Activated CD8-positive, alpha-beta memory T cell treated with anti-CD3 and anti-CD28 coated beads, Interleukin-2, amount 10 ng/mL, durations not matched to agents 7 days and 5 days (primary cell): ENCODE measurements at regions not wholly inside any gene's neighbourhood (a gene's known extent, or its start where the extent isn't known, plus 50 kb on each side); places are given as distances from the start of the nearest gene placed in this dataset.
A peak's percentile ranks its signal among the peaks of the same experiment; 100 is the strongest.

Source experiments
- ATAC-seq: fragments of 150-1000 bp; cut with Tn5 transposase; one replicate; pipeline ENCODE4 v1.10.0; 2021; ENCODE audit warnings: moderate library complexity
- CTCF ChIA-PET: fragments of 350-600 bp; sonication (Branson Sonifier 250); formaldehyde crosslinking; loops from one replicate; lab custom pipeline; 2021; ENCODE audit warnings: antibody characterized with exemption; lab: Charles Lee
- DNase-seq: peaks from one replicate; pipeline ENCODE4 v3.0.0-alpha.2; 2020
- H3K27ac Mint-ChIP-seq: one replicate; pipeline ENCODE4 v1.8.0; 2021; ENCODE audit warnings: mild to moderate bottlenecking, mixed read lengths
- H3K27me3 Mint-ChIP-seq: one replicate; pipeline ENCODE4 v1.8.0; 2021; ENCODE audit warnings: mixed read lengths
- H3K36me3 Mint-ChIP-seq: one replicate; pipeline ENCODE4 v1.8.0; 2021; ENCODE audit warnings: mild to moderate bottlenecking, mixed read lengths
- H3K4me1 Mint-ChIP-seq: one replicate; pipeline ENCODE4 v1.8.0; 2021; ENCODE audit warnings: mixed read lengths
- H3K4me3 Mint-ChIP-seq: one replicate; pipeline ENCODE4 v1.8.0; 2021; ENCODE audit warnings: mild to moderate bottlenecking, moderate library complexity, mixed read lengths
- H3K9me3 Mint-ChIP-seq: one replicate; pipeline ENCODE4 v1.8.0; 2022; ENCODE audit warnings: low read depth, mixed read lengths

GRCh38 chr2:195326537-195326936 lies 330.5 kb upstream of the SLC39A10 start:
- ATAC-seq (no peak), DNase-seq (no peak)
- no peak overlapping the region for H3K27ac Mint-ChIP-seq
- H3K36me3 Mint-ChIP-seq, result no peaks in the 10 kb centered on the region
- peaks cover 4% of the 10 kb centered on the region for H3K9me3 Mint-ChIP-seq
- peaks cover 2% of the 10 kb centered on the region for H3K27me3 Mint-ChIP-seq
- CTCF ChIA-PET, result no interaction called here
- H3K4me1 Mint-ChIP-seq, result no peaks in the 10 kb centered on the region
- H3K4me3 Mint-ChIP-seq, result no peak overlapping the region

DNA sequence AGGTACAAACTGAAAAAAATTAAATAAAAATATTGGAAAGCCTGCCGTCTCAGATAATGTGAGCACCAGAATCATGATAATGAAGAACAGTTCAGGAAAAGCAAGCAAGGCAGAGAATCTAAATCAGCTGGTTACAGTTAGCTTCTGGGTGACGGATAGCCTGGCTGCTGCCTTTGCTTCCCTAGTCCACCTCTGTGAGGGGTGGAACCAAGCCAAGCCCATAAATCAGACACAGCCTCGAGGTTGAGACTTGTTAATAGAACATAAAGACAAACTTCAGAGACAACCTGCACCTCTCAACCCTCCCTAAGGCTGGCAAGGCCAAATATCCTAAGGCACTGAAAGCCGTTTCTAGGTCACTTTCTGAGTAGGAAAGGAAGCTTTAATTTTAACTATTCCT lies 334.7 kb upstream of the SLC39A10 start:
- H3K4me3 Mint-ChIP-seq, result no peak overlapping the region

GRCh38 chr2:195320413-195320973 lies 336.5 kb upstream of the SLC39A10 start:
- Mint-ChIP-seq H3K4me1 (peaks cover 1% of the 10 kb centered on the region), H3K27me3 (no peaks in the 10 kb centered on the region)

More for the DNA sequence above, 334.7 kb upstream of the SLC39A10 start:
- Mint-ChIP-seq H3K4me1 (peaks cover 1% of the 10 kb centered on the region), H3K36me3 (no peaks in the 10 kb centered on the region), H3K27me3 (peaks cover 2% of the 10 kb centered on the region), H3K27ac (no peak overlapping the region), H3K9me3 (peaks cover 2% of the 10 kb centered on the region)
- ATAC-seq (no peak), DNase-seq (no peak)
- CTCF ChIA-PET, result no interaction called here

DNA sequence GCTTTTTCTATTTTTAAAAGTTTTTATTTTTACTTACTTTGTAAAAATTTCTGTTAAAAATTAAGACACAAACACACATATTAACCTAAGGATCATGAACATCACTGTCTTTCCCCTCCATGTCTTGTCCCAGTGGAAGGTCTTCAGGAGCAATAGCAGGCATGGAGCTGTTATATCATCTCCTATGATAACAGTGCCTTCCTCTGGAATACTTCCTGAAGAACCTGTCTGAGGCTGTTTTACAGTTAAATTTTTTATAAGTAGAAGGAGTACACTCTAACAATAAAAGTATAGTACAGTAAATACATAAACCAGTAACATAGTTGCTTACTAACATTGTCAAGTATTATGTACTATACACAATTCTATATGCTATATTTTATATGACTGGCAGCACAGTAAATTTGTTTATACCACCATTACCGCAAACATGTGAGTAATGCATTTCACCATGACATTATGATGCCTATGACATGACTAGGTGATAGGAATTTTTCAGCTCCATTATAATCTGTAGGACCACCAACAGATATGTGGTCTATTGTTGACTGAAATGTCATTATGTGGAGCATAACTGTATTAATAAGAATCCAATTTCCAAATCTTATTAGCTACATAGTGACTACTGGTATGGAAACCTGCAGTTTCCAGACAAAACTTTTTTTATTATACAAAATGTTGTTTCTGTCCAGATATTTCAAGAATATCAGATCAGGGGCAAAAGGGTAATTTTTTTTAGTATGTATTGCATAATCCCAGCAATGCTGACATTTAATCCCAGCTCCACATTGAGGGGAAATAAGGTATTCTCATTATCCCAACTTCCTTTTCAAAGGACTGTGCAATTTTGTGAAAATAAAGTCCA lies 337.2 kb upstream of the SLC39A10 start:
- Mint-ChIP-seq H3K27me3 (no peaks in the 10 kb centered on the region), H3K4me3 (no peak overlapping the region), H3K27ac (no peak overlapping the region), H3K4me1 (peaks cover 1% of the 10 kb centered on the region), H3K9me3 (no peaks in the 10 kb centered on the region), H3K36me3 (no peaks in the 10 kb centered on the region)
- no peak for ATAC-seq
- DNase-seq, result no peak
- CTCF ChIA-PET, result interaction anchor here (0.6 to 2.5 kb wide), 5 partner anchors 13 to 273 kb away, joined by 3 to 7 read pairs (median 3); no protein-coding TSS in a partner anchor

More at GRCh38 chr2:195320413-195320973, 336.5 kb upstream of the SLC39A10 start:
- no peaks in the 10 kb centered on the region for H3K36me3 Mint-ChIP-seq
- CTCF ChIA-PET, result interaction anchor here (1.5 to 2.5 kb wide), 3 partner anchors 14 to 213 kb away, joined by 3 to 7 read pairs (median 4); no protein-coding TSS in a partner anchor
- no peak overlapping the region for H3K27ac Mint-ChIP-seq
- no peak overlapping the region for H3K4me3 Mint-ChIP-seq
- DNase-seq, result no peak
- no peaks in the 10 kb centered on the region for H3K9me3 Mint-ChIP-seq
- ATAC-seq, result no peak

DNA sequence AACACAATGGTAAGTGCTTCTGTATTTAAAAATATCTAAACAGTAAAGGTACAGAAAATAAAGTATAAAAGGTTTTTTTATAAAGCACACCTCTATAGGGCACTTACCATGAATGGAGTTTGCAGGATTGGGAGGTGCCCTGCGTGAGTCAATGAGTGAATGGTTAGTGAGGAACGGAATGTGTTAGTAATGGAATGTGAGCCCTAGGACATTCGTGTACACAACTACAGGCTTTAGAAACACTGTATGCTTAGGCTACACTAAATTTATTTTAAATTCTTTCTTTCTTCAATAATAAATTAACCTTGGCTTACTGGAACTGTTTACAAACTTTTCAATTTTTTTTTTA lies 337.9 kb upstream of the SLC39A10 start:
- Mint-ChIP-seq H3K36me3 (no peaks in the 10 kb centered on the region), H3K4me3 (no peak overlapping the region), H3K9me3 (no peaks in the 10 kb centered on the region), H3K4me1 (peaks cover 1% of the 10 kb centered on the region), H3K27ac (no peak overlapping the region), H3K27me3 (no peaks in the 10 kb centered on the region)
- ATAC-seq (no peak), DNase-seq (no peak)
- CTCF ChIA-PET, result interaction anchor here (0.9 to 2.5 kb wide), 4 partner anchors 12 to 214 kb away, joined by 3 to 7 read pairs (median 4); no protein-coding TSS in a partner anchor

GRCh38 chr2:195318440-195319111 lies 338.4 kb upstream of the SLC39A10 start:
- no peaks in the 10 kb centered on the region for H3K9me3 Mint-ChIP-seq
- ATAC-seq, result peak; percentile 36
- no peak overlapping the region for H3K27ac Mint-ChIP-seq
- no peaks in the 10 kb centered on the region for H3K27me3 Mint-ChIP-seq
- peaks cover 1% of the 10 kb centered on the region for H3K4me1 Mint-ChIP-seq
- H3K36me3 Mint-ChIP-seq, result no peaks in the 10 kb centered on the region
- peak; percentile 57 for DNase-seq
- no peak overlapping the region for H3K4me3 Mint-ChIP-seq
- CTCF ChIA-PET, result interaction anchor here (0.8 to 2.5 kb wide), 6 partner anchors 12 to 215 kb away, joined by 3 to 7 read pairs (median 3); no protein-coding TSS in a partner anchor

GRCh38 chr2:195317550-195317949 lies 339.5 kb upstream of the SLC39A10 start:
- no peaks in the 10 kb centered on the region for H3K36me3 Mint-ChIP-seq
- DNase-seq, result no peak
- ATAC-seq, result no peak
- CTCF ChIA-PET, result interaction anchor here (1.3 kb wide), 1 partner anchor 25 kb away, joined by 3 read pairs; no protein-coding TSS in a partner anchor
- H3K27me3 Mint-ChIP-seq, result no peaks in the 10 kb centered on the region
- H3K4me3 Mint-ChIP-seq, result no peak overlapping the region
- H3K4me1 Mint-ChIP-seq, result peaks cover 1% of the 10 kb centered on the region
- H3K9me3 Mint-ChIP-seq, result no peaks in the 10 kb centered on the region
- no peak overlapping the region for H3K27ac Mint-ChIP-seq

DNA sequence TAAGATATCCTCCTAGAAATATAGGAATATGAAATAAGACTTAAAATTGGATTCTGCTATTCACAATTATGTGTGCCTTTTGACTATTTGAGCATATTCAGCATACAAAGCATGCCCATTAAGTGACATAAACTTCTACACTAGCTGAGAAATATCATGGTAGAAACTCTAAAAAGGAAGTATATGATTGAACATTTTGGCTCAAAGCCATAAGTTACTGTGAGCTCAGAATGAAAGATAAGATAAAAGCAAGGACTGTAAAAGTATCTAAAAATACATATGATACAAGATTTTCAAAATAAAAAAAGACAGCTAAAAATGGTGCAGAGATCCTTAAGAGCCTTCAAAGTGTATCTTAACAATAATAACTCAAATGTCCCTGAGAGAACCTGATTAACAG lies 340.5 kb upstream of the SLC39A10 start:
- no peaks in the 10 kb centered on the region for H3K27me3 Mint-ChIP-seq
- no peak overlapping the region for H3K4me3 Mint-ChIP-seq
- H3K36me3 Mint-ChIP-seq, result no peaks in the 10 kb centered on the region
- ATAC-seq, result no peak
- CTCF ChIA-PET, result no interaction called here
- peaks cover 1% of the 10 kb centered on the region for H3K4me1 Mint-ChIP-seq
- H3K9me3 Mint-ChIP-seq, result no peaks in the 10 kb centered on the region
- no peak overlapping the region for H3K27ac Mint-ChIP-seq
- no peak for DNase-seq

GRCh38 chr2:195313962-195314361 lies 343.1 kb upstream of the SLC39A10 start:
- CTCF ChIA-PET, result no interaction called here
- H3K36me3 Mint-ChIP-seq, result no peaks in the 10 kb centered on the region
- H3K4me1 Mint-ChIP-seq, result no peaks in the 10 kb centered on the region
- no peak for DNase-seq
- H3K9me3 Mint-ChIP-seq, result no peaks in the 10 kb centered on the region
- H3K27ac Mint-ChIP-seq, result no peak overlapping the region
- H3K4me3 Mint-ChIP-seq, result no peak overlapping the region
- ATAC-seq, result no peak
- H3K27me3 Mint-ChIP-seq, result no peaks in the 10 kb centered on the region

DNA sequence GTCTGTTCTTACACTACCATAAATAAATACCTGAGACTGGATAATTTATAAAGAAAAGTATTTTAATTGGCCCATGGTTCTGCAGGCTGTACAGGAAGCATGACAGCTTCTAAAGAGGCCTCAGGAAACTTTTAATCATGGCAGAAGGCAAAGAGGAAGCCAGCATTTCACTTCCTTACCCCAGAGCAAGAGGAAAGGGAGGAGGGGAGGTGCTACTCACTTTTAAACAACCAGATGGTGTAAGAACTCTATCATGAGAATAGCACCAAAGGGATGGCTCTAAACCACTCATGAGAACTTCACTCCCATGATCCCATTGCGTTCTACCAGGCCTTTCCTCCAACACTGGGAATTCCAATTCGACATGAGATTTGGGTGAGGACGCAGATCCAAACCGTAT lies 344.4 kb upstream of the SLC39A10 start:
- H3K27me3 Mint-ChIP-seq, result no peaks in the 10 kb centered on the region
- no peaks in the 10 kb centered on the region for H3K4me1 Mint-ChIP-seq
- H3K4me3 Mint-ChIP-seq, result no peak overlapping the region
- CTCF ChIA-PET, result no interaction called here
- H3K36me3 Mint-ChIP-seq, result no peaks in the 10 kb centered on the region
- no peak overlapping the region for H3K27ac Mint-ChIP-seq
- H3K9me3 Mint-ChIP-seq, result no peaks in the 10 kb centered on the region
- ATAC-seq (no peak), DNase-seq (no peak)

DNA sequence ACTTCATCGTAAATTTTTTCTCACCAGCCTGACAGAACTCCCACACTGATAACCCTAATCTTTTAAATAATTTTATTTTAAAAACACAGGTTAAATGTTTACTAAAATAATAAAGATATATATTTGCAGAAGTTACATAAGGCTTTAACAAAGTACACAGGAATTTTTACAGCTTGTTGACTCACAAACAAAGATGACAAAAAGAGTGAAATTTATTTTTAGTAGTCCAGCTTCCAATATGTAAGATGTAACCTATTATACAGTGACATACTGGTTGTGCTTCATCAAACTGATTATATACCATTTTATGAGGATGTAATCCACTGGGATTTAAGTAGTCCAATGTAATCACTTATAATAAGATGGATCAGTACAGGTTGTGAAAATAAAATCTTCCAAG lies 348.9 kb upstream of the SLC39A10 start:
- Mint-ChIP-seq H3K4me3 (no peak overlapping the region), H3K27me3 (peaks cover 3% of the 10 kb centered on the region), H3K27ac (no peak overlapping the region), H3K4me1 (no peaks in the 10 kb centered on the region), H3K9me3 (no peaks in the 10 kb centered on the region), H3K36me3 (no peaks in the 10 kb centered on the region)
- DNase-seq, result no peak
- no peak for ATAC-seq
- CTCF ChIA-PET, result no interaction called here

DNA sequence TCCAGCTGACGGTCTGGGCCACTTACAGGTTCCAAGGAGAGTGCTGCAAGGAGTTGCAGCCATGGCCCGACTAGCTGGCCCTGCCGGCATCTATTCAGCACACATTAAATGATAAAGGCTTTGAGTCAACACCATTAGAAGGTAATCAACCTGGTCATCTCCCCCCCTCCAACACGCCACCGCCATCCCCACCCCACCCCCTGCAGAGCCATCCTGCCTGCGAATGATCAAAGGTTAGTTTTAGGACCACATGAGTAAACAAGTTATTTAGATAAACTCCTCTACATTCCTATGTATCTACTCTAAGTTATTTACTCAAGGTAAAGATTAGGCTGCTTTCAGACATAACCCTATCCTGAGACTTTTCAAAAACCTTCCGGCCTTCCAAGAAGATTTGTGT lies 349.3 kb upstream of the SLC39A10 start:
- Mint-ChIP-seq H3K4me1 (no peaks in the 10 kb centered on the region), H3K4me3 (no peak overlapping the region), H3K27me3 (peaks cover 3% of the 10 kb centered on the region), H3K36me3 (no peaks in the 10 kb centered on the region), H3K27ac (no peak overlapping the region), H3K9me3 (no peaks in the 10 kb centered on the region)
- CTCF ChIA-PET, result no interaction called here
- no peak for DNase-seq
- no peak for ATAC-seq

GRCh38 chr2:195304310-195304709 lies 352.7 kb upstream of the SLC39A10 start:
- Mint-ChIP-seq H3K4me3 (no peak overlapping the region), H3K27ac (no peak overlapping the region), H3K36me3 (no peaks in the 10 kb centered on the region), H3K4me1 (no peaks in the 10 kb centered on the region), H3K27me3 (peaks cover 3% of the 10 kb centered on the region), H3K9me3 (no peaks in the 10 kb centered on the region)
- DNase-seq (no peak), ATAC-seq (no peak)
- CTCF ChIA-PET, result no interaction called here
